ENCODE measurements at regions not wholly inside any gene's neighbourhood (a gene's known extent, or its start where the extent isn't known, plus 50 kb on each side); places are given as distances from the start of the nearest gene placed in this dataset.

- TF ChIP-seq BRCA1 (IDR thresholded peaks at IDR 0.05; ENCODE audit: low read depth, low read length) (no peak), YBX1 (IDR thresholded peaks at IDR 0.05) (no peak), TAF1 (IDR thresholded peaks at IDR 0.05; ENCODE audit: borderline replicate concordance, low read depth, low read length) (no peak), RAD51 (IDR thresholded peaks at IDR 0.05) (no peak), CBFB (IDR thresholded peaks at IDR 0.05; ENCODE audit: low read depth) (no peak), TBL1XR1 (IDR thresholded peaks at IDR 0.05; ENCODE audit: low read depth, low read length) (no peak), EP300 (IDR thresholded peaks at IDR 0.05; ENCODE audit: borderline replicate concordance in 1 of 2, control insufficient read depth in 1 of 2, low read depth in 2 of 2, low read length in 2 of 2) (no peak; a peak in 1 of 4 replicates), KAT2A (conservative IDR thresholded peaks at IDR 0.05; ENCODE audit: control insufficient read depth, low read depth, low read length) (no peak), ZNF274 (IDR thresholded peaks at IDR 0.05; ENCODE audit: insufficient read depth, insufficient read length) (no peak), MTA3 (IDR thresholded peaks at IDR 0.05; ENCODE audit: borderline replicate concordance, low read length) (no peak)
- TF ChIP-seq, protein P1, sequence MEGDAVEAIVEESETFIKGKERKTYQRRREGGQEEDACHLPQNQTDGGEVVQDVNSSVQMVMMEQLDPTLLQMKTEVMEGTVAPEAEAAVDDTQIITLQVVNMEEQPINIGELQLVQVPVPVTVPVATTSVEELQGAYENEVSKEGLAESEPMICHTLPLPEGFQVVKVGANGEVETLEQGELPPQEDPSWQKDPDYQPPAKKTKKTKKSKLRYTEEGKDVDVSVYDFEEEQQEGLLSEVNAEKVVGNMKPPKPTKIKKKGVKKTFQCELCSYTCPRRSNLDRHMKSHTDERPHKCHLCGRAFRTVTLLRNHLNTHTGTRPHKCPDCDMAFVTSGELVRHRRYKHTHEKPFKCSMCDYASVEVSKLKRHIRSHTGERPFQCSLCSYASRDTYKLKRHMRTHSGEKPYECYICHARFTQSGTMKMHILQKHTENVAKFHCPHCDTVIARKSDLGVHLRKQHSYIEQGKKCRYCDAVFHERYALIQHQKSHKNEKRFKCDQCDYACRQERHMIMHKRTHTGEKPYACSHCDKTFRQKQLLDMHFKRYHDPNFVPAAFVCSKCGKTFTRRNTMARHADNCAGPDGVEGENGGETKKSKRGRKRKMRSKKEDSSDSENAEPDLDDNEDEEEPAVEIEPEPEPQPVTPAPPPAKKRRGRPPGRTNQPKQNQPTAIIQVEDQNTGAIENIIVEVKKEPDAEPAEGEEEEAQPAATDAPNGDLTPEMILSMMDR (IDR thresholded peaks at IDR 0.05 in 2 of 3, conservative IDR thresholded peaks at IDR 0.05 in 1 of 3; ENCODE audit: control insufficient read depth in 2 of 3, extremely low read depth in 1 of 3, insufficient read depth in 1 of 3, low read depth in 3 of 3, low read length in 3 of 3), result no peak
- TF ChIP-seq, protein P2, sequence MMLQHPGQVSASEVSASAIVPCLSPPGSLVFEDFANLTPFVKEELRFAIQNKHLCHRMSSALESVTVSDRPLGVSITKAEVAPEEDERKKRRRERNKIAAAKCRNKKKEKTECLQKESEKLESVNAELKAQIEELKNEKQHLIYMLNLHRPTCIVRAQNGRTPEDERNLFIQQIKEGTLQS (IDR thresholded peaks at IDR 0.05; ENCODE audit: borderline replicate concordance, extremely low read depth, low read depth, low read length), result no peak
These were observed 300.7 kb downstream of the TENT5A start for GRCh38 chr6:81451787-81452186.
